Activated T-cell treated with anti-CD3 and anti-CD28 coated beads, Interleukin-2, amount 50 U/mL, for 72 hours (primary cell): ENCODE measurements at regions not wholly inside any gene's neighbourhood (a gene's known extent, or its start where the extent isn't known, plus 50 kb on each side); places are given as distances from the start of the nearest gene placed in this dataset.
"Not testable (repeated sequence)": the region's sequence is repeated elsewhere in the genome, so short reads cannot be mapped to it uniquely, and the experiment has no call there.

Experiments used
- ATAC-seq, 2 donors: fragments of 150-1000 bp; cut with Tn5 transposase; replicated peaks in 1 of 2; 2 replicates each; pipeline ENCODE4 v1.10.0; 2021; ENCODE audit warnings: moderate library complexity in 2 of 2, mild to moderate bottlenecking in 1 of 2
- DNase-seq, 2 donors: peaks; one replicate each; pipeline ENCODE4 v3.0.0; 2021 to 2022; ENCODE audit warnings: mixed read lengths in 1 of 2
- H3K27ac Mint-ChIP-seq: one replicate; pipeline ENCODE4 v1.8.0; 2022; ENCODE audit warnings: mild to moderate bottlenecking, moderate library complexity, mixed read lengths
- H3K27me3 Mint-ChIP-seq: one replicate; pipeline ENCODE4 v1.8.0; 2022; ENCODE audit warnings: low read depth, mixed read lengths
- H3K36me3 Mint-ChIP-seq, 2 donors: one replicate each; pipeline ENCODE4 v1.8.0; 2022; ENCODE audit warnings: mixed read lengths in 2 of 2, mild to moderate bottlenecking in 1 of 2; ENCODE audit not compliant: insufficient read depth in 2 of 2
- H3K4me1 Mint-ChIP-seq: one replicate; pipeline ENCODE4 v1.8.0; 2022; ENCODE audit warnings: low read depth, mixed read lengths
- H3K4me3 Mint-ChIP-seq, 2 donors: one replicate each; pipeline ENCODE4 v1.8.0; 2022; ENCODE audit warnings: mild to moderate bottlenecking in 2 of 2, mixed read lengths in 2 of 2, moderate library complexity in 2 of 2
- H3K9me3 Mint-ChIP-seq, 2 donors: one replicate each; pipeline ENCODE4 v1.8.0; 2022; ENCODE audit warnings: mixed read lengths in 2 of 2

DNA sequence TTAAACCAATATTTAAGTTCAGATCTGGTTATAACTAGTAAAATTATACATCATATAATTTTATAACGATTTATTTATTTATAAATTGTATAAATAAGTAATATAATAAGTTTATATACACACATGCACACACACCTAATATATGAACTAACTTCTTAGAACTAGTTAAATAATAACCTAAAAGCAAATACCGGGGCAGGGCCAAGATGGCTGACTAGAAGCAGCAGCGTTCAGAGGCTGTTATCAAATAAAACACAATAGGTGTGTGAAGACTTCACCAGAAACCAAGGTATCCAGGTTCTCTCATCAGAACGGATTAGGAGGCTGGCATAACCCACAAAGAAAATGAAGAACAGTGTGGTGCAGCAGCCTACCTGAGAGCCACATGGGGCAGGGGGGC is 653.6 kb upstream of the CBLB start:
- ATAC-seq (no peak), DNase-seq (no peak)
- Mint-ChIP-seq H3K4me3 (no peak overlapping the region), H3K36me3 (peaks cover 8 to 20% of the 10 kb centered on the region in 2 donors), H3K27ac (no peak overlapping the region), H3K4me1 (peaks cover 38% of the 10 kb centered on the region), H3K9me3 (peaks cover 2 to 20% of the 10 kb centered on the region in 2 donors), H3K27me3 (peaks cover 15% of the 10 kb centered on the region)

DNA sequence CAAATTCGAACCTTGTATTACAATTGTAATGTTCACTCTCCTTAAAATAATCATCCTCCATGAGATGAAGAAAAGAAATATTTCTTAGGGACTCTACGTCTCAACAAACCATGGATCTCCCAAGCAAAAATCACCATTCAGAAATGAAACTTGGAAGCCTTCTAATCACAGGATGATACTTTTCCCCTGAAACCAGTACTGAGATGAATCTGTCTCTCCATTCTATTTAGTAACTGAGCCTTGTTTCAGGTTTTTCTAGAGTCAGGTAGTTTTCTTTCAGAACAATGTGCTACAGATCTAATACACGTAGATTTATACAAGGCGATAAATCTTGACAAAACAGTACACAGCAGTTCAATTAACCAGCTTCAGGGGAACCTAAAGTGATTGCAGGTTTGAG is 660.1 kb upstream of the CBLB start:
- H3K4me1 Mint-ChIP-seq = peaks cover 52% of the 10 kb centered on the region
- peaks cover 13 to 15% of the 10 kb centered on the region in 2 donors for H3K9me3 Mint-ChIP-seq
- H3K4me3 Mint-ChIP-seq = no peak overlapping the region
- ATAC-seq (no peak), DNase-seq (no peak)
- peaks cover 13% of the 10 kb centered on the region for H3K27me3 Mint-ChIP-seq
- H3K36me3 Mint-ChIP-seq = peaks cover 20 to 44% of the 10 kb centered on the region in 2 donors
- H3K27ac Mint-ChIP-seq = no peak overlapping the region

DNA sequence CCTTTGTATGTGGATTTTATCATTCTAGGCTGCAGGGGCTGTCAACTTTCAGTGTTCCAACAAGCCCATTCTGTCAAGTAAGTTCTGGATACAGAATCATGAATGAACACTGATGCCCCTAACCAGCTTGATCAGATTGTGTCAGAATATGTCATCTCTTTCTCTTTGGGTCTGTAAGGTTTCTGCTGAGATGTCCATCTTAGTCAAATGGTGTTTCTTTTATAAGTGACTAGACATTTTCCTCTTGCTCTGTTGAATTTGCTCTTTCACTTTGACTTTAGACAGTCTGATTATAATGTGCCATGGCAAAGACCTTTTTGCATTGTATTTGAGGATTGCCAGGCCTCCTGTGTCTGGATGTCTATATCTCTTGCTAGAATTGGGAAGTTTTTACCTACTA is 660.9 kb upstream of the CBLB start:
- Mint-ChIP-seq H3K9me3 (peaks cover 12 to 14% of the 10 kb centered on the region in 2 donors), H3K27me3 (peaks cover 8% of the 10 kb centered on the region), H3K36me3 (peaks cover 23 to 44% of the 10 kb centered on the region in 2 donors), H3K4me3 (peak overlapping the region in 1 of 2 donors; percentile 10), H3K4me1 (peaks cover 60% of the 10 kb centered on the region), H3K27ac (peak overlapping the region; percentile 4)
- ATAC-seq = peak; percentile 81 to 86
- DNase-seq = no peak

DNA sequence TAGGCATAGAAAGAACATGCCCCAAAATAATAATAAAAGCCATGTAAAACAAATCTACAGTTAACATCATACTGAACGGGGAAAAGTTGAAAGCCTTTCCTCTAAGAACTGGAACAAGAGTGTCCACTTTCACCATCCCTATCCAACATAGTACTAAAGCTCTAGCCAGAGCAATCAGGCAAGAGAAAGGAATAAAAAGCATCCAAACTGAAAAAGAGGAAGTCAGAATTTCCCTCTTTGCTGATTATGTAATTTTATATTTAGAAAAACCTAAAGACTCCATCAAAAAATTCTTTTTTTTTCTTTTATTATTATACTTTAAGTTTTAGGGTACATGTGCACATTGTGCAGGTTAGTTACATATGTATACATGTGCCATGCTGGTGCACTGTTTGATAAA is 661.6 kb upstream of the CBLB start:
- H3K4me1 Mint-ChIP-seq = peaks cover 61% of the 10 kb centered on the region
- peaks cover 4% of the 10 kb centered on the region for H3K27me3 Mint-ChIP-seq
- DNase-seq (no peak), ATAC-seq (no peak)
- H3K36me3 Mint-ChIP-seq = peaks cover 28 to 50% of the 10 kb centered on the region in 2 donors
- H3K4me3 Mint-ChIP-seq = no peak overlapping the region
- no peak overlapping the region for H3K27ac Mint-ChIP-seq
- H3K9me3 Mint-ChIP-seq = peaks cover 15 to 18% of the 10 kb centered on the region in 2 donors

DNA sequence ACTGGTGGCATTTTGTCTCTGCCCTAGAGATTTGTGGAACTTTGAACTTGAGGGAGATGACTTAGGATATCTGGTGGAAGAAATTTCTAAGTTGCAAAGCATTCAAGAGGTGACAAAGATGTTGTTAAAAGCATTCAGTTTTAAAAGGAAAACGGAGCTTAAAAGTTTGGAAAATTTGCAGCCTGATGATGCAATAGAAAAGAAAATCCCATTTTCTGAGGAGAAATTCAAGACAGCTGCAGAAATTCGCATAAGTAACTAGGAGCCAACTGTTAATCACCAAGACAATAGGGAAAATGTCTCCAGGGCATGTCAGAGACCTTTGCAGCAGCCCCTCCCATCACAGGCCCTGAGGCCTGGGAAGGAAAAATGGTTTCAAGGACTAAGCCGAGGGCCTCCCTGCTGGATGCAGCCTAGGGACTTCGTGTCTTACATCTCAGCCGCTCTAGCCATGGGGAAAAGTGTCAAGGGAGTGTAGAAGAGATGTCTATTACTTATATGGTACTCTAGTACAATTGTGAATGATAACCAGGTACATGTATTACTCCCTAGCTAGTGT is 663.0 kb upstream of the CBLB start:
- DNase-seq, H3K27ac Mint-ChIP-seq, H3K4me3 Mint-ChIP-seq, H3K27me3 Mint-ChIP-seq, ATAC-seq: not testable (repeated sequence)
- Mint-ChIP-seq H3K4me1 (peaks cover 49% of the 10 kb centered on the region), H3K36me3 (peaks cover 28 to 53% of the 10 kb centered on the region in 2 donors), H3K9me3 (peaks cover 18 to 28% of the 10 kb centered on the region in 2 donors)

DNA sequence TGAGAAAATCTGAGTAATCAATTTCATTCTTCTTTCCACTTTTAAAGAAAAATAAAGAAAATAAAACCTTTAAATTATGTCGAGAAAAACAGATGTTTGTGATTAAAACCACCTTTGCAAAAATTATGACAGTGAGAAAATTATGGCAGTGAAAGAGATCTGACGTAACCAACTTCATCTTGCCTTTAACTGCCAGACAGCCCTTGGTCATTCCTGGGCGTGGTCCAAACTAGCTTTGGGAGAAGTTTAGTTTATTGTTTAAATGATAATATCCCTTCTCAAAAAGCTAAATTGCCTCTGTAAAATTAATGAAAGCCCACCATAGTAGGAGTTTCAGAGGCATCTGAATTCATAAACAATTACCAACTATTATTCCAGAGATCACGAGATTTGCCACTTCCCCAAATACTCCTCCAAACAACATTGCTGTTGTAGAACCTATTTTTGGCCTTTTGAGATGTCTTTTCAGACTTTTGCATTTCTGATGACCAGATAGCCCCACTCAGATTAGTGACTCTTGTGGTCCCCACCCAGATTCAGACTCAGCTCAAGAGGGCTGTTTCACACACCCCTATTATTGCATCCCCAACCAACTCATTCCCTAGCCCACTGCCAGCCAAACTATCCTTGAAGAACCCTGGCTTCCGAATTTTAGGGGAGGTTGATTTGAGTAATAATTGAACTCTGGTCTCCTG is 664.4 kb upstream of the CBLB start:
- Mint-ChIP-seq H3K9me3 (peaks cover 28 to 30% of the 10 kb centered on the region in 2 donors), H3K36me3 (peaks cover 29 to 54% of the 10 kb centered on the region in 2 donors), H3K27me3 (peaks cover 6% of the 10 kb centered on the region), H3K27ac (peak overlapping the region; percentile 37), H3K4me3 (no peak overlapping the region), H3K4me1 (peaks cover 37% of the 10 kb centered on the region)
- ATAC-seq = no peak
- no peak for DNase-seq

DNA sequence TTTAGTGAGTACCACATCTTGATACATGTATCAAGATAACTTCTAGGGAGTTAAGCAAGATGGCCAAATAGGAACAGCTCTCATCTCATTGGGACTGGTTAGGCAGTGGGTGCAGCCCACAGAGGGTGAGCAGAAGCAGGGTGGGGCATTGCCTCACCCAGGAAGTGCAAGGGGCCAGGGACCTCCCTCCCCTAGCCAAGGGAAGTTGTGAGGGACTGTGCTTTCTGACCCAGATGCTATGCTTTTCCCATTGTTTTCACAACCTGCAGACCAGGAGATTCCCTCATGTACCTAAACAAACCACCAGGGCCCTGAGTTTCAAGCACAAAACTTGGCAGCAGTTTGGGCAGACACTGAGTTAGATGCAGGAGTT is 665.0 kb upstream of the CBLB start:
- peak in 1 of 2 donors; percentile 9 for ATAC-seq
- H3K36me3 Mint-ChIP-seq = peaks cover 32 to 58% of the 10 kb centered on the region in 2 donors

DNA sequence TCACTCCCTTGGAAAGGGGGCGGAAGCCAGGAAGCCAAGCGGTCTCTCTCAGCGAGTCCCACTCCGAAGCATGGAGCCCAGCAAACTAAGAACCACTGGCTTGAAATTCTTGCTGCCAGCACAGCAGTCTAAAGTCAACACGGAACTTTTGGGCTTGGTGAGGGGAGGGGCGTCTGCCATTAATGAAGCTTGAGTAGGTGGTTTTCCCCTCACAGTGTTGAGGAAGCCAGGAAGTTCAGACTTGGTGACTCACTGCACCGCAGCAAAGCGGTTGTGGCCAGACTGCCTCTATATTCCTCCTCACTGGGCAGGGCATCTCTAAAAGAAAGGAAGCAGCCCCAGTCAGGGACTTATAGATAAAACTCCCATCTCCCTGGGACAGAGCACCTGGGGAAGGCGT is 665.4 kb upstream of the CBLB start:
- Mint-ChIP-seq H3K27ac (no peak overlapping the region), H3K9me3 (peaks cover 29 to 30% of the 10 kb centered on the region in 2 donors), H3K36me3 (peaks cover 32 to 59% of the 10 kb centered on the region in 2 donors), H3K27me3 (peaks cover 6% of the 10 kb centered on the region), H3K4me1 (peaks cover 27% of the 10 kb centered on the region), H3K4me3 (peak overlapping the region; percentile 7 to 13)
- ATAC-seq = peak; percentile 86 to 91
- DNase-seq = peak; percentile 56 to 63

More for the DNA sequence above, 665.0 kb upstream of the CBLB start:
- Mint-ChIP-seq H3K4me3 (no peak overlapping the region), H3K27ac (peak overlapping the region; percentile 37), H3K4me1 (peaks cover 31% of the 10 kb centered on the region), H3K27me3 (peaks cover 6% of the 10 kb centered on the region), H3K9me3 (peaks cover 29 to 30% of the 10 kb centered on the region in 2 donors)
- peak in 1 of 2 donors; percentile 2 for DNase-seq

DNA sequence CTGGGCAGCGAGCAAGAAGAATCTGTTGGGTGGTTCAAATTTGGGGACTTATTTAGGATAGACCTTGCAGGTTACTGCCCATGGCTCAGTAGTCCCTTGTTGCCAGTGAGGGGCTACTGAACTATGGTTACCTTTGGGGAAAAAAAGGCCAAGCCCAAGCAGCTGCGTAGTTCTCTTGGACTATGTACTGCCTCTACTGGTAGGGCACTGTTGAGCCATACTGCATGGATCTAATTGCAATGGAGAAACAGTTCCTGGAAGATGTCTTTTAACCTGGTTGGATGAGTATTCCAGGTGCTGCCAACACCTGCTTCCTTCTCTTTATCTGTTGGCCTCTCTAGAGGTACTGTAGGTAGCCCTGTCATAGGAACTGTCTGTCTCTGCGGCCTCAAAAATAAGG is 671.9 kb upstream of the CBLB start:
- Mint-ChIP-seq H3K27ac (no peak overlapping the region), H3K27me3 (peaks cover 15% of the 10 kb centered on the region), H3K4me1 (no peaks in the 10 kb centered on the region), H3K4me3 (no peak overlapping the region), H3K36me3 (peaks cover 11 to 29% of the 10 kb centered on the region in 2 donors), H3K9me3 (peaks cover 19 to 21% of the 10 kb centered on the region in 2 donors)
- no peak for ATAC-seq
- DNase-seq = no peak

DNA sequence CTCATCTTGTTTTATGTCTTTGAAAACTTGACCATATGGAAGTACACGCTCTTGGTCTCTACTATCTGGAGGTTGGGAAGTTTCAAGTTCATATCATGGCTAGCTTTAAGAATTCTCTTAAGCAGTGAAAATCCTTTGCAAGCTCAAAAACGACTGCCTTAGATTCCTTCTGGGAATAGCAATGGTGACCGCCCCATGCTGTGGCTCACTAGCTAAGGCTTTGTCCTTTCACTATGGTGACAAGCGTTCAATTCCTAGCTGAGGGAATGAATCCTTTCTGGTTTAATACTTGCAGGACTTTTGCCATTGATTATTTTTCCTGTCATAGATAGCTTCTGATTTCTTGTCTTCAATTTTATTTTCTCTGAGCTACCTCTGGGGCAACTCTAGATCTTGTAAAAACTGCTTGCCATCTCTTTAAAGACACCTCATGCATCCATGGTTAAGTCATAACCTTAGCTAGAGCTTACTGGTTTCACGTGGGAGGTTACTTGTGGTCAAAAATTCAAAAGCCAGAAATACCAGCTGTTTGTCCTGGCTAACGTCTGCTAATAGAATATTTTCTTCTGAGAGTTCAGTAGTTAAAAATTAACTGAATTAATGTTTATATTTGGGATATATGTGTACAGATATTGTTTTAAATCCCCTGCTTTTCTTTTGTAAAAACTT is 673.4 kb upstream of the CBLB start:
- no peak for DNase-seq
- Mint-ChIP-seq H3K4me1 (no peaks in the 10 kb centered on the region), H3K36me3 (peaks cover 9 to 21% of the 10 kb centered on the region in 2 donors), H3K27ac (no peak overlapping the region), H3K4me3 (no peak overlapping the region), H3K9me3 (peaks cover 13 to 19% of the 10 kb centered on the region in 2 donors), H3K27me3 (peaks cover 8% of the 10 kb centered on the region)
- no peak for ATAC-seq

DNA sequence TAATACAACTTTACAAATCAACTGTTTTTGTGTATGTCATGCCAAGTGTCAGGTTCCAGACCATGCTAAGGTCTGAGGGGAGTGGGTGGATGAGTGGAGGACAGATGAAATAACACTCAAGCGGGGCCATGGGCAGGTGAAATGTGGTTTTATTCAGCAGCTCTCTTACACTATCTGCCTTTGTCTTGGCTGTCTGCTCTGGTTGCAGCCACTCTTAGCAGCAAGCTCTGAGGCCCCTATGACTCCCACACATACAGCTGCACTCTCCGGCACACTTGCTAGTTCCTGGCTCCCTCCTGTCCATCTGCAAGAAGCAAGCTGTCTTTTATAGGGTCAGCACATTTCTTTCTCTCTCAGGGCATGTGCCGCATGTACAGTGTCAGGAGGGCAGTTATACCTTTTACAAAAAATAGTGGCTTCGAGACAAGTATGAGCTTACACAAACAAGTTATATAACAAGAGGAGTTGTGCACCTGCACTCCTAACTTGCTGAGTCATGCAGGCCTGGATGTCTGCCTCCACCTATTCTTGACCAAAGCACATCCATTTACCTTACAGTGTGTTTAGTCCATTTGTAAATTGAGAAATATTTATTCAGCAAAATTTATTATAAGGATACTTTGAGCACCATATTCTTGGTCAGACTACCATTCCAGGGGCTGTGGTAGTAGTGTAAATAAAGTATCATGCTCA is 683.7 kb upstream of the CBLB start:
- ATAC-seq = no peak
- Mint-ChIP-seq H3K36me3 (peaks cover 0 to 13% of the 10 kb centered on the region in 2 donors), H3K4me1 (no peaks in the 10 kb centered on the region), H3K9me3 (peaks cover 0 to 2% of the 10 kb centered on the region in 2 donors), H3K27ac (no peak overlapping the region), H3K27me3 (peaks cover 5% of the 10 kb centered on the region), H3K4me3 (no peak overlapping the region)
- DNase-seq = no peak

DNA sequence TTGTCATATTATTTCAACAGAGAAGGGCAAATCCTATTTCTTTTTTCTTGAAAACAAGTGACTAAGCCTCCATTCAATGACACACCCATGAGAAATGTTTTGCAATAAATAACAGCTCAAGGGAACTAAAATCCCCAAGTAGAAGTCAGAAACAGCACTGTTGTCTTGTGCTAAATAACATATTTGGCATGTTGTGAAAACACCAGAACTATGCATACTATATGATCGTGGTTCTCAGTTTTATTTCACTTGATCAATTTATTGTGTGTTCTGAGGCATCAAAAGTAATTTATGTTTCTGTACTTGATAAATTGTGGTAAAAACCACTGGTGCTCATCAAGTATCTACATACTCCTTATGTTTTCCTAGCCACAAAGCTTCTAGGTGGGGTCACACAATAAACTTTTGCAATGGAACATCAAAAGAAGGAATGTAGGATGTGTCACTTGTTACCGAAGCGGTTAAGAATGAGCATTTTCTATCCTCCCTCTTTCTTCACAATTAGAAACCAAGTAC is 691.7 kb upstream of the CBLB start:
- Mint-ChIP-seq H3K4me3 (no peak overlapping the region), H3K36me3 (peaks cover 0 to 2% of the 10 kb centered on the region in 2 donors), H3K27ac (no peak overlapping the region), H3K27me3 (peaks cover 7% of the 10 kb centered on the region), H3K9me3 (peaks cover 0 to 2% of the 10 kb centered on the region in 2 donors), H3K4me1 (peaks cover 17% of the 10 kb centered on the region)
- DNase-seq = no peak
- peak in 1 of 2 donors; percentile 41 for ATAC-seq
